Activated T-cell treated with anti-CD3 and anti-CD28 coated beads for 24 hours (primary cell): ENCODE measurements at regions not wholly inside any gene's neighbourhood (a gene's known extent, or its start where the extent isn't known, plus 50 kb on each side); places are given as distances from the start of the nearest gene placed in this dataset.
"Not testable (repeated sequence)": the region's sequence is repeated elsewhere in the genome, so short reads cannot be mapped to it uniquely, and the experiment has no call there.

Experiments
- DNase-seq: peaks from one replicate; pipeline ENCODE4 v3.0.0-alpha.2; 2020; ENCODE audit warnings: low read depth

DNA sequence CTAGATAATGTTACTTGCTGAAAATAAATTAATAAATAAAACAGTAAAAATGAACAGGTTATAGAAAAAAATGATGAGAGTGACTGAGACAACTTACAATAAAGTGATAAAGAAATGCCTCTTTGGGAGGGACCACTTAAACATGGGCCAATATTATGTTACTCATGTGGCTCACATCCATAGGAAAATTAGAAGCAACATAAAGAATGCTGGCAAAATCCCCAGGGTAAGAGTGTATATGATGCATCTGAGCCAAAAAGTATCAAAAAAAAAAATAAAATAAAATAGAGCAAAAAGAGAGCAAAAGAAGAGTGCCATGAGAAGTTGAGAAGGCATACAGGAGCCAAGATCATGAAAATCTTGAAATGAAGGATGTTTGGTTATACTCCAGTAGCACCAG lies 818.0 kb downstream of the LTN1 start:
- DNase-seq, result no peak

DNA sequence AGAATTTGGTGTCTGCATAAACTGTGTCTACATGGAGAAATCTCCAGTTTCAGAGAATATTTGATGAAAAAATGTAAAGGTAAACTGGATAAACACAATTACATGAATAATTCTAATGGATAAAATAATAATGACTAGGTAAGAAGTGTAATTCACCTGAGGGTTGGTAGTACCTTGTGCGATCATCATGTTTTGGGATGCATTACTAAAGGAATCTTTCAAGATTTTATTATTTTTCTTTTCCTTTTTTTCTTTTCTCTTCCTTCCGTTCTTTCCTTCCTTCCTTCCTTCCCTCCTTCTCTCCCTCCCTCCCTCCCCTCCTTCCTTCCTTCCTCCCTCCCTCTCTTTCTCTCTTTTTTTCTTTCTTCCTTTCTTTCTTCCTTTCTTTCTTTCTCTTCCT lies 818.7 kb downstream of the LTN1 start:
- DNase-seq, result no peak

DNA sequence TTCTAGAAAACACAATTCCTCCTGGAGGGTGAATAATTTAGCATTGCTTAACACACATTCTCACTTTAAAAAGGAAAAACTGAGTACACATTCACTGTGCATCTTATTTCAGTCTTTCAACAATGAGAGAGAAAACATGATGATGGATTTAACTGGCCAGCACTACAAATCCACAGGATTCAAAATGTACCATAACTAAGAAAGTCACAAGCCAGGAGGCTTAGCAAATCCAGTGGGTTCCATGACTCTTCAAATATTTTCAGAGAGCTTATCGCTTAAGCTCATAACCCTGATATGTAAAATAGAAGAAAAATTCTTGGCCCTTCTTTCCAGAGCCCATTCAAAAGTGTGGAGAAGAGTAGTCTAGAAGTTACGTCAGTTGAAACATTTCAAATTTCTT lies 820.3 kb downstream of the LTN1 start:
- DNase-seq, result no peak

DNA sequence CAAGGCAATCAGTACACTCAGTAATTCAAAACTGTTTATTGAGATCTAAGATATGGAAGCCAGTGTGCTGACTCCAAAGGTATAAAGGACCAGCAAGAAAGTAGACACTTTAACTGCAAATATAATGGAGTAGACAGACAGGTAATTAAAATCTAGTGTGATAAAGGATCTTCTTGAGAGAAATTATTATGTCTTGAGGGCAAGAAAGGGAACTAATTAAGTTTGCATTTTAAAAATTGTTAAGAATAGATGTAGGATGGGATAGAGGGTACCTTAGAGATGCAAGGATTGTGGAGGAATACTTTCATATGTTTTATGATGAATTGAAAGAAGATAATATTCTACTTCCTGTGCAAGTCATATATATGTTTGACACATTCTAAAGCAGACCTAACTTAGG lies 825.3 kb downstream of the LTN1 start:
- DNase-seq, result no peak

DNA sequence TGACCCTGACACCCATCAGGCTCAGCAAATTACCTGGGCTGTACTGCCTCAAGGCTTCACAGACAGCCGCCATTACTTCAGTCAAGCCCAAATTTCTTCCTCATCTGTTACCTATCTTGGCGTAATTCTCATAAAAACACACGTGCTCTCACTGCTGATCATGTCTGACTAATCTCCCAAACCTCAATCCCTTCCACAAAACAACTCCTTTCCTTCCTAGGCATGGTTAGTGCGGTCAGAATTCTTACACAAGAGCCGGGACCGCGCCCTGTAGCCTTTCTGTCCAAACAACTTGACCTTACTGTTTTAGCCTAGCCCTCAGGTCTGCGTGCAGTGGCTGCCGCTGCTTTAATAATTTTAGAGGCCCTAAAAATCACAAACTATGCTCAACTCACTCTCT lies 828.2 kb downstream of the LTN1 start:
- not testable (repeated sequence) for DNase-seq

DNA sequence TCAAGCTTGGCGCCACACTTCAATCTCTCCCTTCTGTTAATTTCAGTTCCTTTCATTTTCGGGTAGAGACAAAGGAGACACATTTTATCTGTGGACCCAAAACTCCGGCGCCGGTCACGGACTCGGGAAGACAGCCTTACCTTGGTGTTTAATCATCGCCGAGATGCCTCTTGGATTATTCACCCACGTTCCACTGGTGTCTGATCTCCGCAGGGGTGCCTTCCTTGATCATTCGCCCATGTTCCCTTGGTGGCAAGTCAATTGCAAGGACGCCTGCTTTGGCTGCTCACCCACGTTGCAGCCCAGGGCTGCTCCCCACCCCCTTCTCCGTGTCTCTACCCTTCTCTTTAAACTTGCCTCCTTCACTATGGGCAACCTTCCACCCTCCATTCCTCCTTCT lies 830.6 kb downstream of the LTN1 start:
- DNase-seq, result not testable (repeated sequence)

DNA sequence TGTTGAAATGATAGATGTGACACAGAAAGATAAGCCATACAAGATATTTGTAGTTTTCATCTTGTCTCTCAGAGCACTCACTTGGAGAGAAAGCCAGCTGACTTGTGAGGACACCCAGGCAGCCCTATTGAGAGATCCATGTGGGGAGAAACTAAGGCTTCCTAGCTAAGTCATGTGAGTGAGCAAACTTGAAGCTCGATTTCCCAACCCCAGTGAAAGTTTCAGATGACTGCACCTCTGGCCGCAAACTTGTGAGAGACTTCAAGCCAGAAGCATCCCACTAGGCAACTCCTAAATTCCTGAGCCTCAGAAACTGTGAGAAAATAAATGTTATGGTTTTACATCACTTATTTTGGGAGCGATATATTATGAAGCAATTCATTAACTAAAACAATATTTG lies 832.3 kb downstream of the LTN1 start:
- DNase-seq, result no peak

DNA sequence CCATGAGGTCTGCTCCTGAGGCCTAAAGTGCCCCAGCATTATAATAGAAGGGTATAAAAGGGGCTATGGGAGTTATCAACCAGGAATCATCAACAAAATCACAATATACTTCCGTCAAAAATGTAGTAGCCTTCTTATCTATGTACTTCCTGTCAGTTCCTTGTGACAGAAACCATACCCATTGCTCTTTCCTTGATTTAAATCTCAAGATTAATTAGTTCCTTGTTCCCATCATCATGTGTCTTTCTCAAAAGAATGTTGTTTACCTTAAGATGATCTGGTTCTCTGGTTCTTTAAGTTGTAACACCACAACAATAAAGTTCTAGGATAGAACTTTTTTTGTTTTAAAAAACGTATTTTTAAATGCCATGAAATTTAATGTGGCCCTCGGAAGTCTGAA lies 833.3 kb downstream of the LTN1 start:
- no peak for DNase-seq

DNA sequence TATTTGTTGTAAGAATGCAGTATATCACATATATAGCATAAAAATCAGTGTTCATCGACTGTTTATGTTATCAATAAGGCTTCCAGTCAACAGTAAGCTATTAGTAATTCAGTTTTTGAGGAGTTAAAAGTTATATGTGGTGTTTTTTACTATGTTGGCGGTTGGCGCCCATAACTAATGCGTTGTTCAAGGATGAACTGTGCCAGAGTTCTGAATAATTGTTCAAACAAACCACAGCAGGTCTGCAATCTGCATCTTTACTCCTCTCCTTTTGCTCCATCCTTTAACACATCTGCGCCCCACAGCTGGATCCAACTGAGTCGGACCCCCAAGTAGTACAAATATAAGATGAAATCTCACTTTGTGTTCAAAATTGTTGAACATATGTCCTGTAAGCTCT lies 836.1 kb downstream of the LTN1 start:
- DNase-seq, result no peak

DNA sequence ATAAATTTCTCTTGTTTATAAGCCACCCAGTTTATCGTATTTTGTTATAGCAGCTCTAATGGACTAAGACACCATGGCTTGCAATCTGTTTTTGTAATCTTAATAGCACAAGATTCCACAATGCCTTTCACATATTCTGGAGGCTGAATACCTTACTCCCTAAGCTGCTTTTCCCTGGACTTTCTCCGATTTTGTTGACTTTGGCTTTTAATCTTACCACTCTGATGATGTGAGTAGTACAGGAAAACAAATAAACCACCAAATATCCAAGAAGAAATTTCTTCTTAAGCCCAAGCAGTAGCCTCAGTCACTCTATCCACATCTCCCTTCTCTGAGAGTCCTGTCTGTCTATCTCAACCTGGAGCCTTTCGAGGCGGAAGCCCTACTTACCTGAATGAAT lies 838.6 kb downstream of the LTN1 start:
- no peak for DNase-seq

DNA sequence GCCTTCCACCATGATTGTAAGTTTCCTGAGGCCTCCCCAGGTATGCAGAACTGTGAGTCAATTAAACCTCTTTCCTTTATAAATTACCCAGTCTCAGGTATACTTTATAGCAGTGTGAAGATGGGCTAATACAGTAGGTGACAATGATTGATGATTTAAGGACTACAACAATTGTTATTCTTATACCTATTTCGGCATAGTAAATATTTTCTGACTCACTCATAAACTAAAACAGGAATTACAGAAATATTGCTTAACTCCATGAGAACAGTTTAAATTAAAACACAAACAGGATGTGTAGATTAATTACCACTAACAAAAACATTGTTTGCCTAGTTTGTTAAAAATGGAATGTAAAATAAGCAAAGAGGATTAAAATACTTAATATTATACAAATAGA lies 839.9 kb downstream of the LTN1 start:
- DNase-seq, result no peak

DNA sequence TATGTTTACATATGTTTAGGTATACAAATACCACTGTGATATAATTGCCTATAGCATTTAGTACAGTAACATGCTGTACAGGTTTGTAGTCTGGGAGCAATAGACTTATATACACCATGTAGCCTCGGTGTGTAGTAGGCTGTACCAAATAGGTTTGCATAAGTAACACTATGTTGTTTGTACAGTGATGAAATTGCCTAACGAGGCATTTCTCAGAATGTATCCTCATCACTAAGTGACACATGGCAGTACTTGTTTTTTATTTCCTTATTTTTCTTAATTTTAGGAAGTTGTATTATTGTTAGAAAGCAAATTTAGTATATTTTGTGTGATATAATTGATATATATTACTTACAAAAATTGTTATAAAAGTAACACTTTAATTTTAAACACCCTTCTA lies 840.9 kb downstream of the LTN1 start:
- no peak for DNase-seq

DNA sequence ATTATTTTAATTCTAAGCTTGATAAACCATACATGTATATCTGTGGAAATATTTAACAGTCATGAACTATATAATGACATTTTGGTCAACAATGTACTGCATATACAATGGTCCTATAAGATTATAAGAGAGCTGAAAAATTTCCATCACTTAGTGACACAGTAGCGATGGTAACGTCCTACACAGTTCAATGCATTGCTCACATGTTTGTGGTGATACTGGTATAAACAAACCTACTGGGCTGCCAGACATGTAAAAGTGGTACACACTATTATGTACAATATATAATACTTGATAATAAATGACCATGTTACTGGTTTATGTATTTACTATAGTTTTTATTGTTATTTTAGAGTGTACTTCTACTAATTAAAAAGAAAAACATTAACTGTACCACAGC lies 841.9 kb downstream of the LTN1 start:
- no peak for DNase-seq

DNA sequence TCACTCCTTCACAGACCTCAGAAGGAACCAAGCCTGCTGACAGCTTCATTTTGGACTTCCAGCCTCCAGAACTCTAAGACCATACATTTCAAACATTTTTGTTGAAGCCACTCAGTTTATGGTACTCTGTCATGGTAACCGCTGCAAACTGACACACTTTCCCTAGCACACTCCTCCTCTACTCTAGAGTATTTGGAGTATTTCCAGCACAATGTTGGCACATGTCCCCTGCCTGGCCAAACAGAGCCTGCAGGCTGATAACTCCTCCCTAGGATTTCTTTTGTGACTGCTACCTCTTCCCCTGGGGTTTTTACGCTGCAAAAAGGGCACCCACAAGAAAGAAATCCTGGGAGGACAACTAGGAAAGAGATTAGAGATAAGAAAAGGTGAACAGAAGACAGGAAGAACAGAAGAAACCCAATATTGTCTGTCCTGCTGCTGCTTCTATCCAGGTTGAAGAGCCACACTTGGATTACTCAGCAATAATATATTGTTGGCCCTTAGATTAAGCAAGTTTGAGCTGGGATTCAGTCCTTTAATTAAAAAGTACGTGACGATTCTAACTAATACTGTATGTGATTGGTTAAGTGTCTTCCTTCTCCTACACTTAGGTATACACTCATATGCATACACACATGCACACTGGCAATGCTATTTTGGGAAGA lies 844.1 kb downstream of the LTN1 start:
- DNase-seq, result no peak

DNA sequence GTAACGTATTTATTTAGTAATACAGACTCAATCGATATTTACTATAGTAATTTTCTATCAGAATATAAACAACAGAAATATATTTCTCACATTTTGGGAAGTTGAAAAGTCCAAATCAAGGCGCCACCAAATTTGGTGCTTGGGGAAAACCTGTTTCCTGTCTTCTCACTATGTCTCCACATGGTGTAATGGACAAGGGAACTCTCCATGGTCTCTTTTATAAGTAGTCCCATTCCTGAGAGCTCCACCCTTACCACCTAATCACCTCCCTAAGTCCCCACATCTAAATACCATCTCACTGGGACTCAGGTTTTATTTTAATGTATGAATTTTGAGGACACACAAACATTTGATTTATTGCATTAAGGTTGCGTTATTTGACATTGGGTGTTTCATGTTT lies 848.0 kb downstream of the LTN1 start:
- no peak for DNase-seq

DNA sequence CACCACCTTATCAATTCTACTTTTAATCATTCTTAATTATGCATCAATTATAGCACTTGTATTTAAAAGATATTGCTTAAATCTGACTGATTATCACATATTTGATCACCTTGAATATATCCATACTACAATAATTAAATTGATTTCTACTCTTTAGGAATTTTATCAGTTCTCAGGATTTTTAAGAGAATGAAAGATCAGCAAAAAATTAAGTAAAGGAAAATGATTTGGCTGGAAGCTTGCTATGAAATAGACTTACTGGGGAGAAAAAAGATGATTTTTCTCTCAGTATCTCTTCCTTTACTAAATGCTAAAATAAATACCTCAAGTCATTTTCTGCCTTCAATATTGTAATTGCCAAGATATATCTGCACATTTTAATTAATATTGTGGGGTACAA lies 848.6 kb downstream of the LTN1 start:
- no peak for DNase-seq

DNA sequence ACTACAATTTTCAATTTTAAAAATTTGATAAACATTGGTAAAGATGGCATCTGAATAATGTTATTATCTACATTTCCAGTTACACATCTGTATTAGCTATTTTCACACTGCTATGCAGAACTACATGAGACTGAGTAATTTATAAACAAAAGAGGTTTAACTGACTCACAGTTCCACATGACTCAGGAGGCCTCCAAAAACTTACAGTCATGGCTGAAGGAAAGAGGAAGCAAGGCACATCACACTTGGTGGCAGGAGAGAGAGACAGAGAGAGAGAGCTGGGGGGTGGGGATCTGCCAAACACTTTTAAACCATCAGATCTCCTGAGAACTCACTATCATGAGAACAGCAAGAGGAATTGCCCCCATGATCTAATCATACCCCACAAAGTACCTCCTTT lies 850.0 kb downstream of the LTN1 start:
- no peak for DNase-seq

DNA sequence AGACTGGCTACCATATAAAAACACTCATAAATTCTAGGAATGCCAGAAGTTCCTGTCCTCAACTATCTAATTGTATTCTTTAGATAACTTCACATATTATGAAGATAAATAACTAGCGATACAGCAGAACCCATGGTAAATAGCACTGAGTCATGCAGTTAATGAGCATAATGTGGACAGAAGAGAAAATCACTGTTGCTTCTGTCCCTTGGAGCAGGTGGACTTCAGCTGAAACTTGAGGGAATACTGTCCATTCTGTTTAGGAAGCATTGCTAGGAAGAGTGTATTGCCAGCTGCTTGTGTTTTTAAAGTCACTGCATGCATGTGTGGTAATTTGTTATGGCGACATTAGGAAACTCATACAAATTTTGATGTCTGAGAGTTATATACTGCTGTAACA lies 854.4 kb downstream of the LTN1 start:
- no peak for DNase-seq

DNA sequence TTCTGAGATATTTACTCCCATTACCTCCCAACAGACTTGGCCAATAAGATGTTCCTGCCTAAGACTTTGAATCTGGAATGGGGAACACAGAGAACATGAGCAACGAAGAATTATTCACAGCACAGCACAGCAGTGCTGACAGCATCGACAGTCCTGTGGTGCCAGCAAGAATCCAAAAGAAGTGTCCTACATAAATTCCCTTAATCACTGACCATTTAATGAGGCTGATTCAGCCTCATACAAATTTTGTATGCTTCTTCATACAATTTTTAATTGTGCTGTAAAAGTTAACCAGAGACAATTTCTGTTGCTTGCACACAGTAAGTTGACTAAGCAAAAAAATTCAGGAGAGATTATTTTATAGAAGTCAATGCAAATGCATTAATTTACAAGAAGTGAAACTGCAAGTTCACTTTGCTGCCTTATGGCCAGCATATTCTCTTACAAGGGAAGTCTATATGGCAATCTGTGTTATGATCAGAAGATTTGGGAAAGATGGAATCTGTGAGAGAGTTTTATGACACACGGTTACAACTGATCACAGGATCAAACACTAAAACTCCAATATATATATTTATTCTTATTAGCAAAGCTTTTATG lies 855.9 kb downstream of the LTN1 start:
- DNase-seq, result no peak

DNA sequence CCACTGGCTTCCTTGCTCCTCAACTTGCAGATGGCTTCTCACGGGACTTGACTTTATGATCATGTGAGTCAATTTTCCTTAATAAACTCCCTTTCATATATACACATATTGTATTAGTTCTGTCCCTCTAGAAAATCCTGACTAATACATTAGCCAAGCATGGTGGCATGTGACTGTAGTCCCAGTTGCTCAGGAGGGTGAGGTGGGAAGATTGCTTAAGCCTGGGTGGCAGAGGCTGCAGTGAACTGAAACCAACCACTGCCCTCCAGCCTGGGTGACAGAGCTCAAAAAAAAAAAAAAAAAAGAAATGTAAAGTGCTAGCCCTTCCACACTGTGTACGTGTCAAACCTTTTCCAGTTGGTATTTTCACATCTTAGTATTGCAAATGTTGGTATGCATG lies 857.0 kb downstream of the LTN1 start:
- no peak for DNase-seq

DNA sequence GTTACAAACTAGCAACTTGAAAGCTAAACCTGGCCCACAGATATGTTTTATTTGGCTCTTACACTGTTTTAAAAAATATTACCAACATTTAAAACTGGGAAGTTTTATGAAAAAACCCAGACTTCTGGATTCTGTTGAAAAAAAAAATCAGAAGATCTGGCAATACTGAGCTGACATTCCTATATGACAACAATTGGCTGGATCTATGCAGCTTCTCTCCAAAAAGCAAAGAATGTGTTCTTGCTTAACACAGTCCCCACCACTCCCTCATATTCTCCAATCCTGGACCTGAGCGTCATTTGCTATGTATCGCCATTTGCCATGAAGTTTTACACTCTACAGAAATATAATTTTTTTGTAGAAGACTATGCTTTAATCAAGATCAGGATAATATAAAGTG lies 859.6 kb downstream of the LTN1 start:
- no peak for DNase-seq

DNA sequence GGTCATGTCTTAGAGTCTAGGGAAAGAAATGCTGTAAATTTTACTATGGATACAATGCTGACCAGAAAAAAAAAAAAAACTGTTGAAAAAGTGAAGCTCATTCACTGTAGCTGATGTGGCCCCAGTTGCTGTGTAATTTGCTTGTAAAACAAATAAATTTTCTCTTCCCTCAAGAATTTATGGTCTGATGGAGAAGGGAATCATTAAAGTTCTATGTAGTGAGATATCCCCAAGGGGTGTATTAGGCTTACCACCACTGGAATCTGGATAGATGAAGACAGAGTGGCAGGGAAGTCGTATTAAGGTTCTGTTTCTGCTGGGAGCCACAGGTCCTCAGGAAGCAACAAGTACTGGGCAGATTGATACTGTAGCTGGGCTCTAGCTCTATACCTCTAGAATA lies 860.0 kb downstream of the LTN1 start:
- no peak for DNase-seq

DNA sequence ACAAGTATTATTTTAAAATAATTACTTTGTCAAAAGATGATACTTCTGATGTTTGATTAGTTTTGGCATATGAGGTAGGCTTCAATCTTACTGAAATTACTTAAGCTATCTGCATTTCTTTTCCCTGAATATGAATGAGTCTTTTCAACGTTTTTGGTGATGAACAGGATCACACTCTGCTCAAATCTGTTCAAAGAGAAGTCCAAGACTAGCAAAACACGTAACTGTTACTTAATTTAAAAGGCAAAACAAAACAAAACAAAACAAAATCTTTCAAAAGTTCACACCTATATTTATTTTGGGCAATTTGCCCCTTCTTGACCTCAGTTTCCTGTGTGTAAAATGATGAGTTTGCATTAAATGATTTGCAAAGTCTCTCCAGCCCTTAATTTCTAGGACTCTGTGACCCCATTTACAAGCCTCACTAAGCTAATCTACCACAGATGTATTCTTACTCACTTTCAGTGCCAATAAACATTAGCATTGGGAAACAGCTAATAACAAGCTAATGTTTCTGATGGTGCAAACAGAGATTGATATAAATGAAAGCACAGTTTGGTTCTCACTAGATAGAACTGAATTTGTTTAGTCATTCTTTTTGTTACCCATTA lies 865.4 kb downstream of the LTN1 start:
- no peak for DNase-seq
